Central memory CD8-positive, alpha-beta T cell (primary cell): ENCODE measurements at regions not wholly inside any gene's neighbourhood (a gene's known extent, or its start where the extent isn't known, plus 50 kb on each side); places are given as distances from the start of the nearest gene placed in this dataset.
"Not testable (repeated sequence)": the region's sequence is repeated elsewhere in the genome, so short reads cannot be mapped to it uniquely, and the experiment has no call there.

Experiments
- ATAC-seq: fragments of 150-1000 bp; cut with Tn5 transposase; replicated peaks from 2 replicates; pipeline ENCODE4 v1.10.0; 2022; ENCODE audit warnings: mild to moderate bottlenecking, moderate FRiP score, moderate number of reproducible peaks; ENCODE audit not compliant: poor library complexity, severe bottlenecking; ENCODE audit errors: extremely low read depth
- DNase-seq, 2 donors: peaks; one replicate each; pipeline ENCODE4 v3.0.0; 2021; ENCODE audit warnings: low spot score in 2 of 2
- H3K27ac Mint-ChIP-seq: one replicate; pipeline ENCODE4 v1.8.0; 2022; ENCODE audit warnings: low read depth, mild to moderate bottlenecking, moderate library complexity, mixed read lengths
- H3K27me3 Mint-ChIP-seq: one replicate; pipeline ENCODE4 v1.8.0; 2022; ENCODE audit warnings: mixed read lengths
- H3K36me3 Mint-ChIP-seq: one replicate; pipeline ENCODE4 v1.8.0; 2022; ENCODE audit warnings: mild to moderate bottlenecking, moderate library complexity, mixed read lengths; ENCODE audit not compliant: insufficient read depth
- H3K4me1 Mint-ChIP-seq: one replicate; pipeline ENCODE4 v1.8.0; 2022; ENCODE audit warnings: mixed read lengths
- H3K4me3 Mint-ChIP-seq: one replicate; pipeline ENCODE4 v1.8.0; 2022; ENCODE audit warnings: mild to moderate bottlenecking, moderate library complexity, mixed read lengths
- H3K9me3 Mint-ChIP-seq: one replicate; pipeline ENCODE4 v1.8.0; 2022; ENCODE audit warnings: mixed read lengths

GRCh38 chr21:16464211-16464889 is 734.6 kb downstream of the USP25 start:
- H3K27ac Mint-ChIP-seq, H3K36me3 Mint-ChIP-seq, DNase-seq, H3K27me3 Mint-ChIP-seq, H3K4me3 Mint-ChIP-seq, ATAC-seq, H3K4me1 Mint-ChIP-seq: not testable (repeated sequence)
- H3K9me3 Mint-ChIP-seq, result peaks cover 17% of the 10 kb centered on the region

- no peak for DNase-seq
- Mint-ChIP-seq H3K4me1 (no peaks in the 10 kb centered on the region), H3K4me3 (no peak overlapping the region), H3K9me3 (peaks cover 19% of the 10 kb centered on the region), H3K36me3 (no peaks in the 10 kb centered on the region), H3K27ac (no peak overlapping the region), H3K27me3 (no peaks in the 10 kb centered on the region)
- no peak for ATAC-seq
Measured at GRCh38 chr21:16468184-16468583, 738.4 kb downstream of the USP25 start.

GRCh38 chr21:16473988-16474387 is 744.2 kb downstream of the USP25 start:
- Mint-ChIP-seq H3K9me3 (peaks cover 19% of the 10 kb centered on the region), H3K4me1 (no peaks in the 10 kb centered on the region), H3K36me3 (no peaks in the 10 kb centered on the region), H3K4me3 (no peak overlapping the region), H3K27me3 (no peaks in the 10 kb centered on the region), H3K27ac (no peak overlapping the region)
- ATAC-seq (no peak), DNase-seq (no peak)

- Mint-ChIP-seq H3K27ac (no peak overlapping the region), H3K4me3 (no peak overlapping the region), H3K9me3 (peaks cover 17% of the 10 kb centered on the region), H3K27me3 (no peaks in the 10 kb centered on the region), H3K36me3 (no peaks in the 10 kb centered on the region), H3K4me1 (no peaks in the 10 kb centered on the region)
- no peak for ATAC-seq
- DNase-seq, result no peak
Measured at GRCh38 chr21:16476056-16476825, 746.5 kb downstream of the USP25 start.

- Mint-ChIP-seq H3K36me3 (no peaks in the 10 kb centered on the region), H3K27ac (no peak overlapping the region), H3K27me3 (no peaks in the 10 kb centered on the region), H3K9me3 (peaks cover 25% of the 10 kb centered on the region), H3K4me3 (no peak overlapping the region), H3K4me1 (no peaks in the 10 kb centered on the region)
- ATAC-seq (no peak), DNase-seq (no peak)
Measured at GRCh38 chr21:16488042-16488441, 758.3 kb downstream of the USP25 start.

GRCh38 chr21:16492356-16492755 is 762.6 kb downstream of the USP25 start:
- Mint-ChIP-seq H3K4me1 (no peaks in the 10 kb centered on the region), H3K36me3 (no peaks in the 10 kb centered on the region), H3K27me3 (no peaks in the 10 kb centered on the region), H3K4me3 (no peak overlapping the region), H3K27ac (no peak overlapping the region), H3K9me3 (peaks cover 21% of the 10 kb centered on the region)
- DNase-seq (no peak), ATAC-seq (no peak)

GRCh38 chr21:16492892-16493291 is 763.1 kb downstream of the USP25 start:
- Mint-ChIP-seq H3K36me3 (no peaks in the 10 kb centered on the region), H3K4me1 (no peaks in the 10 kb centered on the region), H3K4me3 (no peak overlapping the region), H3K27ac (no peak overlapping the region), H3K27me3 (no peaks in the 10 kb centered on the region), H3K9me3 (peaks cover 21% of the 10 kb centered on the region)
- ATAC-seq, result no peak
- no peak for DNase-seq

- Mint-ChIP-seq H3K27ac (no peak overlapping the region), H3K9me3 (peaks cover 23% of the 10 kb centered on the region), H3K4me1 (no peaks in the 10 kb centered on the region), H3K27me3 (no peaks in the 10 kb centered on the region), H3K4me3 (no peak overlapping the region), H3K36me3 (no peaks in the 10 kb centered on the region)
- ATAC-seq (no peak), DNase-seq (no peak)
Measured at GRCh38 chr21:16496609-16497008, 766.8 kb downstream of the USP25 start.

GRCh38 chr21:16500271-16500670 is 770.5 kb downstream of the USP25 start:
- no peaks in the 10 kb centered on the region for H3K36me3 Mint-ChIP-seq
- no peaks in the 10 kb centered on the region for H3K27me3 Mint-ChIP-seq
- peaks cover 14% of the 10 kb centered on the region for H3K9me3 Mint-ChIP-seq
- DNase-seq (no peak), ATAC-seq (no peak)
- H3K4me3 Mint-ChIP-seq, result no peak overlapping the region
- H3K27ac Mint-ChIP-seq, result no peak overlapping the region
- no peaks in the 10 kb centered on the region for H3K4me1 Mint-ChIP-seq

- no peak overlapping the region for H3K4me3 Mint-ChIP-seq
- no peaks in the 10 kb centered on the region for H3K27me3 Mint-ChIP-seq
- peaks cover 13% of the 10 kb centered on the region for H3K9me3 Mint-ChIP-seq
- no peak for DNase-seq
- H3K36me3 Mint-ChIP-seq, result no peaks in the 10 kb centered on the region
- H3K4me1 Mint-ChIP-seq, result no peaks in the 10 kb centered on the region
- H3K27ac Mint-ChIP-seq, result no peak overlapping the region
- ATAC-seq, result no peak
Measured at GRCh38 chr21:16502273-16502672, 772.5 kb downstream of the USP25 start.

GRCh38 chr21:16502897-16503296 is 773.1 kb downstream of the USP25 start:
- Mint-ChIP-seq H3K27ac (no peak overlapping the region), H3K9me3 (peaks cover 13% of the 10 kb centered on the region), H3K4me1 (no peaks in the 10 kb centered on the region), H3K27me3 (no peaks in the 10 kb centered on the region), H3K4me3 (no peak overlapping the region), H3K36me3 (no peaks in the 10 kb centered on the region)
- DNase-seq (no peak), ATAC-seq (no peak)

- no peak overlapping the region for H3K27ac Mint-ChIP-seq
- no peaks in the 10 kb centered on the region for H3K36me3 Mint-ChIP-seq
- no peaks in the 10 kb centered on the region for H3K27me3 Mint-ChIP-seq
- ATAC-seq, result no peak
- H3K4me3 Mint-ChIP-seq, result no peak overlapping the region
- H3K9me3 Mint-ChIP-seq, result peaks cover 13% of the 10 kb centered on the region
- no peaks in the 10 kb centered on the region for H3K4me1 Mint-ChIP-seq
- DNase-seq, result no peak
Measured at GRCh38 chr21:16504281-16504680, 774.5 kb downstream of the USP25 start.

- Mint-ChIP-seq H3K27ac (no peak overlapping the region), H3K4me1 (no peaks in the 10 kb centered on the region), H3K4me3 (no peak overlapping the region), H3K27me3 (no peaks in the 10 kb centered on the region), H3K36me3 (no peaks in the 10 kb centered on the region), H3K9me3 (peaks cover 15% of the 10 kb centered on the region)
- DNase-seq, result no peak
- ATAC-seq, result no peak
Measured at GRCh38 chr21:16504766-16505165, 775.0 kb downstream of the USP25 start.
